K562 (cell line): ENCODE measurements at regions not wholly inside any gene's neighbourhood (a gene's known extent, or its start where the extent isn't known, plus 50 kb on each side); places are given as distances from the start of the nearest gene placed in this dataset.

Experiments
- CC2D1A ChIP-seq: fragments of 450-650 bp; IDR thresholded peaks from 2 replicates; pipeline ENCODE4 v1.6.1; 2017; ENCODE audit warnings: mild to moderate bottlenecking
- CTCF ChIP-seq, 3 experiments: IDR thresholded peaks in 2 of 3; conservative IDR thresholded peaks in 1 of 3; 2 replicates each; pipeline ENCODE4 v1.5.1; 2011 to 2012; ENCODE audit warnings: low read length in 3 of 3, mild to moderate bottlenecking in 3 of 3, control low read depth in 2 of 3, improper control_type of control experiment in 1 of 3, inconsistent platforms in 1 of 3, low read depth in 1 of 3, mixed read lengths in 1 of 3, moderate library complexity in 1 of 3; ENCODE audit not compliant: insufficient read depth in 2 of 3
- LEF1 ChIP-seq: fragments of 450-650 bp; IDR thresholded peaks from 2 replicates; pipeline ENCODE4 v1.6.1; 2016; ENCODE audit warnings: mild to moderate bottlenecking
- MXI1 ChIP-seq: IDR thresholded peaks from 2 replicates; pipeline ENCODE4 v1.6.1; 2011; ENCODE audit warnings: low read depth, mild to moderate bottlenecking, improper control_type of control experiment, low read length
- ZBTB1 ChIP-seq: sonication (generic); formaldehyde crosslinking; IDR thresholded peaks from 2 replicates; pipeline ENCODE4 v1.8.1; 2023; ENCODE audit warnings: missing genetic modification reagents, low read depth, mild to moderate bottlenecking, borderline replicate concordance
- ZBTB33 ChIP-seq: sonication (generic); formaldehyde crosslinking; IDR thresholded peaks from 2 replicates; pipeline ENCODE4 v1.8.1; 2023; ENCODE audit warnings: mild to moderate bottlenecking, missing genetic modification reagents

- TF ChIP-seq ZBTB33 (CRISPR knock-in tag) (no peak), CC2D1A (no peak), MXI1 (no peak), ZBTB1 (CRISPR knock-in tag) (no peak), CTCF (IDR thresholded peaks at IDR 0.05 in 2 of 3, conservative IDR thresholded peaks at IDR 0.05 in 1 of 3; ENCODE audit: insufficient read depth in 2 of 3, low read depth in 1 of 3, low read length in 3 of 3) (no peak), LEF1 (no peak)
Observed at GRCh38 chr4:123200051-123200940, 196.3 kb upstream of the SPRY1 start.
